Transverse colon (tissue), 3 donors: ENCODE measurements at regions not wholly inside any gene's neighbourhood (a gene's known extent, or its start where the extent isn't known, plus 50 kb on each side); places are given as distances from the start of the nearest gene placed in this dataset.

ENCODE experiments used
- EP300 ChIP-seq: sonication (generic); formaldehyde crosslinking; IDR thresholded peaks from one replicate; pipeline ENCODE4 v1.6.1; 2017; ENCODE audit warnings: antibody characterized with exemption, low read depth
- POLR2A ChIP-seq: fragments of 450-650 bp; IDR thresholded peaks from one replicate; pipeline ENCODE4 v1.6.1; 2016; ENCODE audit warnings: antibody characterized with exemption, mild to moderate bottlenecking, moderate library complexity
- TF ChIP-seq, protein P1 (sequence below), 5 experiments: fragments of 200-600 bp in 3 of 5; fragments of 450-650 bp in 2 of 5; sonication (generic) in 3 of 5; IDR thresholded peaks; 1 replicate in 2 of 5; 2 replicates in 3 of 5; pipeline ENCODE4 v1.5.1; 2016 to 2017; ENCODE audit warnings: antibody characterized with exemption in 5 of 5, inconsistent platforms in 3 of 5, mild to moderate bottlenecking in 2 of 5, moderate library complexity in 1 of 5

DNA sequence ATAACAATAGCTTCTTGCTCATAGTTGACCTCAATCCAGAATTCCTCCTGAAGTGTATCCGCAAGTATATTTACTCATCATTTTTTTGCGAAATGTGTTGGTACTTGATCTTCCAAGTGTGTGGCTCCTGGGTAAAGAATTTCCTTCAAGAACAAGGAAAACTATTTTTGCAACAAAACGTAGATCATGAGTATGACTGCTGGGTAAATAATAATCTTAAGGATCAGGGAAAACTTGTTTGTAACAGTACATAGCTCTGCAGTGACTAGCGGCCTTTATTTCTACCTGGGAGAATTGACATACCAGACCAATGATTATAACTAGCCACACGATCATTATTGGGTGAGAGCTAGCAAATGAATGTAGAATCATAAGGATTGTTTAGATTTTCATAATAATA, 1311.7 kb downstream of the ARAP2 start:
- TF ChIP-seq, protein P1, sequence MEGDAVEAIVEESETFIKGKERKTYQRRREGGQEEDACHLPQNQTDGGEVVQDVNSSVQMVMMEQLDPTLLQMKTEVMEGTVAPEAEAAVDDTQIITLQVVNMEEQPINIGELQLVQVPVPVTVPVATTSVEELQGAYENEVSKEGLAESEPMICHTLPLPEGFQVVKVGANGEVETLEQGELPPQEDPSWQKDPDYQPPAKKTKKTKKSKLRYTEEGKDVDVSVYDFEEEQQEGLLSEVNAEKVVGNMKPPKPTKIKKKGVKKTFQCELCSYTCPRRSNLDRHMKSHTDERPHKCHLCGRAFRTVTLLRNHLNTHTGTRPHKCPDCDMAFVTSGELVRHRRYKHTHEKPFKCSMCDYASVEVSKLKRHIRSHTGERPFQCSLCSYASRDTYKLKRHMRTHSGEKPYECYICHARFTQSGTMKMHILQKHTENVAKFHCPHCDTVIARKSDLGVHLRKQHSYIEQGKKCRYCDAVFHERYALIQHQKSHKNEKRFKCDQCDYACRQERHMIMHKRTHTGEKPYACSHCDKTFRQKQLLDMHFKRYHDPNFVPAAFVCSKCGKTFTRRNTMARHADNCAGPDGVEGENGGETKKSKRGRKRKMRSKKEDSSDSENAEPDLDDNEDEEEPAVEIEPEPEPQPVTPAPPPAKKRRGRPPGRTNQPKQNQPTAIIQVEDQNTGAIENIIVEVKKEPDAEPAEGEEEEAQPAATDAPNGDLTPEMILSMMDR (IDR thresholded peaks at IDR 0.05): no peak
- no peak for TF ChIP-seq POLR2A
- no peak for TF ChIP-seq EP300
